ENCODE measurements at regions not wholly inside any gene's neighbourhood (a gene's known extent, or its start where the extent isn't known, plus 50 kb on each side); places are given as distances from the start of the nearest gene placed in this dataset.

DNA sequence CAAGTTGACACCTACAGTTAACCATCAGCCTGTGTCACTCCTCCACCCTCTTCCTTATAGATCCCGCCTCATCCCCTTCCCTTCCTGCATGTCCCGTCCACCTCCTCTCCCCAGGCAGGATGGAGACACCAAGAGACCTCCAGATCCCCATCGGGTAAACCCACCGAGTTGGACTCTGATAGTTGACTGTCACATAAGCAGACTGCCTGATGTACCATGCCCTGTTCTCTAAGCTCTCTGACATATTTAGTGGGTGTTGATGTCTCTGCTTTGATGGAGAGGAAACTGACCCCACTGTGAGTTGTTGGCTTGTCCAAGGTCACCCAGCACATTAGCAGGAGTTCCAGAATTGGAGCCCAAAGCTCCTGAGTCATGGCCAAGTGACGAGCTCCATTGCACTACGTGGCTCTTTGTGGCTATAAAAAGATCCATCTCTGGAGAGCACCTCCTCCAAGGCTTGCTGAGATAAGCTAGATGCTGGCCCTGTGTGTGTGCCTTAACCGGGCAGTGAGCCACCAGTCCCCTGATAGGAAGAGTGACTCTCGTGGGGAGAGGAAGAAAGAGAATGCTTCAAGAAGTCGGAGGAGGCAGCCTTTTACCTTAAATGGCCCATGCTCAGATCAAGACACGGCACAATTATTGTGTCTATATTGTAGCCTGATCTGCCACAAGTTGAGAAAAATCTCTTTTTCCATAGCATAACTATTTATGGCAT is 236.0 kb upstream of the ECI2 start:
- Mint-ChIP-seq H3K4me3 (ENCODE audit: unreplicated experiment) (no peak overlapping the region), H3K9me3 (ENCODE audit: unreplicated experiment) (peaks cover 8% of the 10 kb centered on the region), H3K4me1 (ENCODE audit: unreplicated experiment) (peaks cover 17% of the 10 kb centered on the region), H3K27me3 (ENCODE audit: unreplicated experiment) (peaks cover 7% of the 10 kb centered on the region), H3K27ac (ENCODE audit: unreplicated experiment) (no peak overlapping the region), H3K36me3 (ENCODE audit: unreplicated experiment) (no peaks in the 10 kb centered on the region)
- TF ChIP-seq, protein P1, sequence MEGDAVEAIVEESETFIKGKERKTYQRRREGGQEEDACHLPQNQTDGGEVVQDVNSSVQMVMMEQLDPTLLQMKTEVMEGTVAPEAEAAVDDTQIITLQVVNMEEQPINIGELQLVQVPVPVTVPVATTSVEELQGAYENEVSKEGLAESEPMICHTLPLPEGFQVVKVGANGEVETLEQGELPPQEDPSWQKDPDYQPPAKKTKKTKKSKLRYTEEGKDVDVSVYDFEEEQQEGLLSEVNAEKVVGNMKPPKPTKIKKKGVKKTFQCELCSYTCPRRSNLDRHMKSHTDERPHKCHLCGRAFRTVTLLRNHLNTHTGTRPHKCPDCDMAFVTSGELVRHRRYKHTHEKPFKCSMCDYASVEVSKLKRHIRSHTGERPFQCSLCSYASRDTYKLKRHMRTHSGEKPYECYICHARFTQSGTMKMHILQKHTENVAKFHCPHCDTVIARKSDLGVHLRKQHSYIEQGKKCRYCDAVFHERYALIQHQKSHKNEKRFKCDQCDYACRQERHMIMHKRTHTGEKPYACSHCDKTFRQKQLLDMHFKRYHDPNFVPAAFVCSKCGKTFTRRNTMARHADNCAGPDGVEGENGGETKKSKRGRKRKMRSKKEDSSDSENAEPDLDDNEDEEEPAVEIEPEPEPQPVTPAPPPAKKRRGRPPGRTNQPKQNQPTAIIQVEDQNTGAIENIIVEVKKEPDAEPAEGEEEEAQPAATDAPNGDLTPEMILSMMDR (IDR thresholded peaks at IDR 0.05), result no peak
- no peak for DNase-seq (ENCODE audit: extremely low spot score, unreplicated experiment)

- TF ChIP-seq, protein P1 (IDR thresholded peaks at IDR 0.05), result no peak
- no peak for DNase-seq (ENCODE audit: extremely low spot score, unreplicated experiment)
- peak overlapping the region; percentile 19 for H3K27ac Mint-ChIP-seq (ENCODE audit: unreplicated experiment)
Measured at GRCh38 chr6:4370066-4370465, 234.7 kb upstream of the ECI2 start.

DNA sequence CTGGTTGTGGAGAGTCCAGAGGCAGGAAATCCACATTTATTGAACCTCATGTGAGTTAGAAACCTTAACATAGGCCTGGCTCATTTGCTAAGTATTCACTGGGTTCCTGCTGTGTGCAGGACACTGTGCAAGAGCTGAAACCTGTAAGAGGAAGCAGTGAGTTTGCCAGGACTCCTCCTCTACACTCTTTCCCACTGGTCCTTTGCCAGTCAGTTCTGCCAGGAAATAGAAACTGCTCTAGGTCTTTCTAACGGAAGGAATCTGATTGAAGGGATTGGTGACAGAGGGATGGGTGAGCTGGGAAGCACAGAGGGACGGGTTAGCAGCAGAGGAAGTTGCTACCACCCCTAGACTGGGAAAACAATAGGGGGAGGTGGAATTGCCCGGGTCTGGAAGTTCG is 234.2 kb upstream of the ECI2 start:
- H3K27me3 Mint-ChIP-seq (ENCODE audit: unreplicated experiment), result peaks cover 3% of the 10 kb centered on the region
- DNase-seq (ENCODE audit: extremely low spot score, unreplicated experiment), result no peak
- H3K4me1 Mint-ChIP-seq (ENCODE audit: unreplicated experiment), result peaks cover 17% of the 10 kb centered on the region
- H3K4me3 Mint-ChIP-seq (ENCODE audit: unreplicated experiment), result no peak overlapping the region
- H3K27ac Mint-ChIP-seq (ENCODE audit: unreplicated experiment), result peak overlapping the region; percentile 19
- H3K9me3 Mint-ChIP-seq (ENCODE audit: unreplicated experiment), result peaks cover 8% of the 10 kb centered on the region
- TF ChIP-seq, protein P1 (IDR thresholded peaks at IDR 0.05), result no peak
- no peaks in the 10 kb centered on the region for H3K36me3 Mint-ChIP-seq (ENCODE audit: unreplicated experiment)

More at GRCh38 chr6:4370066-4370465, 234.7 kb upstream of the ECI2 start:
- H3K9me3 Mint-ChIP-seq (ENCODE audit: unreplicated experiment), result peaks cover 8% of the 10 kb centered on the region
- no peak overlapping the region for H3K4me3 Mint-ChIP-seq (ENCODE audit: unreplicated experiment)
- peaks cover 17% of the 10 kb centered on the region for H3K4me1 Mint-ChIP-seq (ENCODE audit: unreplicated experiment)
- no peaks in the 10 kb centered on the region for H3K36me3 Mint-ChIP-seq (ENCODE audit: unreplicated experiment)
- H3K27me3 Mint-ChIP-seq (ENCODE audit: unreplicated experiment), result peaks cover 4% of the 10 kb centered on the region

GRCh38 chr6:4368649-4369048 is 233.3 kb upstream of the ECI2 start:
- no peaks in the 10 kb centered on the region for H3K27me3 Mint-ChIP-seq (ENCODE audit: unreplicated experiment)
- no peaks in the 10 kb centered on the region for H3K36me3 Mint-ChIP-seq (ENCODE audit: unreplicated experiment)
- no peak for DNase-seq (ENCODE audit: extremely low spot score, unreplicated experiment)
- peaks cover 17% of the 10 kb centered on the region for H3K4me1 Mint-ChIP-seq (ENCODE audit: unreplicated experiment)
- no peak overlapping the region for H3K27ac Mint-ChIP-seq (ENCODE audit: unreplicated experiment)
- TF ChIP-seq, protein P1 (IDR thresholded peaks at IDR 0.05), result no peak
- H3K4me3 Mint-ChIP-seq (ENCODE audit: unreplicated experiment), result no peak overlapping the region
- H3K9me3 Mint-ChIP-seq (ENCODE audit: unreplicated experiment), result peaks cover 8% of the 10 kb centered on the region

GRCh38 chr6:4367643-4368042 is 232.3 kb upstream of the ECI2 start:
- H3K36me3 Mint-ChIP-seq (ENCODE audit: unreplicated experiment), result no peaks in the 10 kb centered on the region
- peaks cover 8% of the 10 kb centered on the region for H3K9me3 Mint-ChIP-seq (ENCODE audit: unreplicated experiment)
- H3K27ac Mint-ChIP-seq (ENCODE audit: unreplicated experiment), result no peak overlapping the region
- TF ChIP-seq, protein P1 (IDR thresholded peaks at IDR 0.05), result no peak
- no peaks in the 10 kb centered on the region for H3K27me3 Mint-ChIP-seq (ENCODE audit: unreplicated experiment)
- H3K4me1 Mint-ChIP-seq (ENCODE audit: unreplicated experiment), result peaks cover 17% of the 10 kb centered on the region
- DNase-seq (ENCODE audit: extremely low spot score, unreplicated experiment), result no peak
- no peak overlapping the region for H3K4me3 Mint-ChIP-seq (ENCODE audit: unreplicated experiment)
